SK-N-SH (cell line): ENCODE measurements at regions not wholly inside any gene's neighbourhood (a gene's known extent, or its start where the extent isn't known, plus 50 kb on each side); places are given as distances from the start of the nearest gene placed in this dataset.

Experiments used
- EZH2phosphoT487 ChIP-seq: fragments of 200-600 bp; sonication (generic); IDR thresholded peaks from 2 replicates; pipeline ENCODE4 v1.6.1; 2017; ENCODE audit warnings: low read depth, mixed run types, mild to moderate bottlenecking, antibody characterized with exemption, moderate library complexity, borderline replicate concordance
- TF ChIP-seq, protein P1 (sequence below): fragments of 200-600 bp; sonication (generic); IDR thresholded peaks from 2 replicates; pipeline ENCODE4 v1.6.1; 2017; ENCODE audit warnings: antibody characterized with exemption, mild to moderate bottlenecking, moderate library complexity
- TF ChIP-seq, protein P2 (sequence below): IDR thresholded peaks from 2 replicates; pipeline ENCODE4 v1.6.1; 2012; ENCODE audit warnings: mild to moderate bottlenecking, low read depth, low read length, moderate library complexity

DNA sequence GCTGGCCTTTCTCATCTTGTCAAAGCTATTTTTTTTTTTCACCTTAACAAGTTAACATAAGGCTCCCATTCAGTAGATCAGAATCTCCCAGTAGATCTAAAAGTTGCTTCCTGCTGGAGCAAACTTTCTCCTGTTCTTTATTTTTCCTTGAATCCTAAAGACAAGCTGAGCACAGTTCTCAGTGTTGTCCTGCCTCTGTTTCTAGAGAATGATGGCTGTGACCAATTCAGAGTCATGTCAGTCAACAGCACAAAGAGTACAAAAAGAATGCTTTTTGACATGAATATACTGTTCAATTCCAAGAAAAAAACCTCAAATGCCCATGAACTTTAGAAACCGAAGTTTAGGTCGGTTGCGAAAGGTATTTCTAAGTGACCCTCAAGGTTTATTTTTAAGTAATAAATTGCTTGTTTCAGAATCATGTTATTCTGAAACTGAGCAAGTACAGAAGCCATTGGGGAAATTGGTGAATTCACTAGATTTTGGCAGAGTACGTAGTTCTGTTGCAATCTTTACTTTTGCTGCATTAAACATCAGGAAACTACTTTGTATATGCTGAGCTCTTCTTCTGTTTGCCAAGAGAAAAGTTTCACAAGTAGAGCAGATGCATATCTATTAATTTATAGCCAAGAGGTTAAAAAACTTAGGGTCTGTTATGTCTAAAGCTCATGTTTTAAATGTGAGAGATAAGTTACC is 161.7 kb upstream of the RPS23 start:
- no peak for TF ChIP-seq EZH2phosphoT487
- TF ChIP-seq, protein P1, sequence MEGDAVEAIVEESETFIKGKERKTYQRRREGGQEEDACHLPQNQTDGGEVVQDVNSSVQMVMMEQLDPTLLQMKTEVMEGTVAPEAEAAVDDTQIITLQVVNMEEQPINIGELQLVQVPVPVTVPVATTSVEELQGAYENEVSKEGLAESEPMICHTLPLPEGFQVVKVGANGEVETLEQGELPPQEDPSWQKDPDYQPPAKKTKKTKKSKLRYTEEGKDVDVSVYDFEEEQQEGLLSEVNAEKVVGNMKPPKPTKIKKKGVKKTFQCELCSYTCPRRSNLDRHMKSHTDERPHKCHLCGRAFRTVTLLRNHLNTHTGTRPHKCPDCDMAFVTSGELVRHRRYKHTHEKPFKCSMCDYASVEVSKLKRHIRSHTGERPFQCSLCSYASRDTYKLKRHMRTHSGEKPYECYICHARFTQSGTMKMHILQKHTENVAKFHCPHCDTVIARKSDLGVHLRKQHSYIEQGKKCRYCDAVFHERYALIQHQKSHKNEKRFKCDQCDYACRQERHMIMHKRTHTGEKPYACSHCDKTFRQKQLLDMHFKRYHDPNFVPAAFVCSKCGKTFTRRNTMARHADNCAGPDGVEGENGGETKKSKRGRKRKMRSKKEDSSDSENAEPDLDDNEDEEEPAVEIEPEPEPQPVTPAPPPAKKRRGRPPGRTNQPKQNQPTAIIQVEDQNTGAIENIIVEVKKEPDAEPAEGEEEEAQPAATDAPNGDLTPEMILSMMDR = no peak
- TF ChIP-seq, protein P2, sequence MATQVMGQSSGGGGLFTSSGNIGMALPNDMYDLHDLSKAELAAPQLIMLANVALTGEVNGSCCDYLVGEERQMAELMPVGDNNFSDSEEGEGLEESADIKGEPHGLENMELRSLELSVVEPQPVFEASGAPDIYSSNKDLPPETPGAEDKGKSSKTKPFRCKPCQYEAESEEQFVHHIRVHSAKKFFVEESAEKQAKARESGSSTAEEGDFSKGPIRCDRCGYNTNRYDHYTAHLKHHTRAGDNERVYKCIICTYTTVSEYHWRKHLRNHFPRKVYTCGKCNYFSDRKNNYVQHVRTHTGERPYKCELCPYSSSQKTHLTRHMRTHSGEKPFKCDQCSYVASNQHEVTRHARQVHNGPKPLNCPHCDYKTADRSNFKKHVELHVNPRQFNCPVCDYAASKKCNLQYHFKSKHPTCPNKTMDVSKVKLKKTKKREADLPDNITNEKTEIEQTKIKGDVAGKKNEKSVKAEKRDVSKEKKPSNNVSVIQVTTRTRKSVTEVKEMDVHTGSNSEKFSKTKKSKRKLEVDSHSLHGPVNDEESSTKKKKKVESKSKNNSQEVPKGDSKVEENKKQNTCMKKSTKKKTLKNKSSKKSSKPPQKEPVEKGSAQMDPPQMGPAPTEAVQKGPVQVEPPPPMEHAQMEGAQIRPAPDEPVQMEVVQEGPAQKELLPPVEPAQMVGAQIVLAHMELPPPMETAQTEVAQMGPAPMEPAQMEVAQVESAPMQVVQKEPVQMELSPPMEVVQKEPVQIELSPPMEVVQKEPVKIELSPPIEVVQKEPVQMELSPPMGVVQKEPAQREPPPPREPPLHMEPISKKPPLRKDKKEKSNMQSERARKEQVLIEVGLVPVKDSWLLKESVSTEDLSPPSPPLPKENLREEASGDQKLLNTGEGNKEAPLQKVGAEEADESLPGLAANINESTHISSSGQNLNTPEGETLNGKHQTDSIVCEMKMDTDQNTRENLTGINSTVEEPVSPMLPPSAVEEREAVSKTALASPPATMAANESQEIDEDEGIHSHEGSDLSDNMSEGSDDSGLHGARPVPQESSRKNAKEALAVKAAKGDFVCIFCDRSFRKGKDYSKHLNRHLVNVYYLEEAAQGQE = no peak
